ENCODE measurements at regions not wholly inside any gene's neighbourhood (a gene's known extent, or its start where the extent isn't known, plus 50 kb on each side); places are given as distances from the start of the nearest gene placed in this dataset.

DNA sequence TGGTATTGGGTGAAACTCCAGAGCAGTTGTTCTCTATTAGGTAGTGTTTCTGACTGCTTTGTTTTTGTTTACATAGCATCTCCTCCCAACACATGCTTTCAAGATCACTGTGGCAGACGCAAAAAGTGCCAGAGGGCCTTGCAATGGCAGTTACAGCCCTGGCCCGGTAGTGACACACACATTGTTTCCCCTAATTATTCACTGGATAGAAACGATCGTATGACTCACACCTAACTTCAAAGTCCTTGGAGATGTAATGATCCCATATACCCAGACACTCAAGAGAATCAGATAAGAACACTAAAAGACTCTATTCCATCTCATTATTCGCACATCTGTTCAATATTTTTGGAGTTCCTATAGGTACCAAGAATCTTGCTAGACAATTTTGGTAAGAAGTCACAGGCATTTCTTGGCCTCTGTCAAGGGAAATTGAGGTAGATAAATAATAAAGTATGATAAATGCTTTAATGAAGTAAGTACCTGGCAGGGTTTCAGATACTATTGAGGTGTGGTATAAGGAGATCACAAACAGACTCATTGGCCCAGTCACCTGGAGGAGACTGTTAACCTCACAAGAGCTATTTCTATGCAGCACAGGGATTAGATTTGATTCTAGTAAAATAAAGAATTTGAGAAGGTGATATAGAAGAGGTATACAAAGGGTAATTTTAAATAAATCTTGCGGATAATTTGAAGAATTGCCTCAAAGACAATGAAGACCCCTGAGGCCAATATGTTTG, 485.3 kb downstream of the SLITRK6 start:
- FAIRE-seq (peak; percentile 98), DNase-seq (ENCODE audit: insufficient read length, low spot score) (peak; percentile 8)
- no peak for TF ChIP-seq POLR2A (IDR thresholded peaks at IDR 0.05; ENCODE audit: low read depth, low read length)

DNA sequence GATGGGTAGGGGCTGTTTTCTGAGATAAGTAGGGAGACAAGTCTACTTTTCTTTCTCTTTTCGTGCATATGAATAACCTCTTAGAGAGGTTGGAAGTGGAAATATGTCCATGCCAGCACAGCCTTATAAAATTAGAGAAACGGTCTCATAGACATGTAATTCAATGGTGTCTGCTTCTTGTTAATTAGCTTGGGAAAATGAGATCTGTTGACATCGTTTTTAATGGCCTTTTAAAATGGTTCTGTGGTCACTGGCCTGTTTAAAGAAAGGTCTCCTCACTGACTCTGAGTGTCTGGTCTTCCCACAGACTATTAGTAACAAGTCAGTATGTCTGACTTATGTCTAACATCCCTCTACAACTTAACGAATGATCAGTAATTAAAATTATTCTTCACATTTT, 487.1 kb downstream of the SLITRK6 start:
- no peak for DNase-seq (ENCODE audit: insufficient read length, low spot score)
- no peak for TF ChIP-seq POLR2A (IDR thresholded peaks at IDR 0.05; ENCODE audit: low read depth, low read length)
- FAIRE-seq = peak; percentile 60

DNA sequence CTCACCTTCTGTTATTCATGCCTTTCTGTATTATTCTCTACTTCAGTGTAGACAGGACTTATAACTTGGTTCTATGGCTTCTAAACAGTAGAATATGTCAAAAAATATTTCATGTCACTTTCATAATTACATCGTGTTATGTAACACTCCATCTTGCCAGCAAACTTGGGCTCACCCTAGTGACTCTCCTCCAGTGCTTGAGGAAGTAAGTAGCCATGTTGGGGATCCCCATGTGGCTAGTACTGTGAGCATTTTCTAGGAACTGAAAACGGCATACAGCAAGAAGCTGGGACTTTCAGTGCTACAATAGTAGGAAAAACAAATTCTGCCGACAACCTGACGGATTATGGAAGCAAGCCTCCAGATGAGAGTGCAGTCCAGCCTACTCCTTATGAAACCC, 495.6 kb downstream of the SLITRK6 start:
- FAIRE-seq = no peak
- DNase-seq (ENCODE audit: insufficient read length, low spot score) = no peak
- TF ChIP-seq POLR2A (IDR thresholded peaks at IDR 0.05; ENCODE audit: low read depth, low read length) = no peak

DNA sequence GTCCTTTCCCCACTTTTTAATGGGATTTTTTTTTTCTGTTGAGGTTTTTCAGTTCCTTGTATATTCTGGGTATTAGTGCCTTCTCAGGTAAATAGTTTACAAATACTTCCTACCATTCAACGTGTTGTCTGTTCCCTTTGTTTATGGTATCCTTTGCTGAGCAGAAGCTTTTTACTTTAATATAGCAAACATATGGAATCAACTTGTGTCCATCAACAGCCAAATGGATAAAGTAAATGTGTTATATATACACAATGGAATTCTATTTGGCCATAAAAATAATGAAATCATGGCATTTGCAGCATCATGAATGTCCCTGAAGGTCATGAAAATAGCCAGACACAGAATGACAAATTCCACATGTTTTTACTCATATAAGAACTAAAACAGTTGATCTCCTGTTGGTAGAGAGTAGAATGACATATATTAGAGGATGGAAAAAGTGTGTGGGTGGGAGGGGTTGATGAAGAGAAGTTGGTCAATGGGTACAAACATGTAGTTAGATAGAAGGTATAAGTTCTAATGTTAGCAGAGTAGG, 500.8 kb downstream of the SLITRK6 start:
- peak; percentile 53 for FAIRE-seq
- TF ChIP-seq POLR2A (IDR thresholded peaks at IDR 0.05; ENCODE audit: low read depth, low read length) = no peak
- no peak for DNase-seq (ENCODE audit: insufficient read length, low spot score)

DNA sequence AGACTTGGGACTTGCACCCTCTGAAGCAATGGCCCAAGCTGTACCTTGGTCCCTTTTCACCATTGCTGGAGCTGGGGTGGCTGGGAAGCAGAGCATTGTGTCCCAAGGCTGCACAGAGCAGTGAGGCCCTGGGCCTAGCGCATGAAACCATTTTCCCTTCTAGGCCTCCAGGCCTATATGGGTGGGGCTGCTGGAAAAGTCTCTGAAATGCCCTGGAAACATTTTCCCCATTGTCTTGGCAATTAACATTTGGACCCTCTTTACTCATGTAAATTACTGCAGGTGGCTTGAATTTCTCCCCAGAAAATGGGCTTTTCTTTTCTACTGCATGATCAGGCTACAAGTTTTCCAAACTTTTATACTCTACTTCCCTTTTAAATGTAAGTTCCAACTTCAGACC, 510.5 kb downstream of the SLITRK6 start:
- FAIRE-seq (no peak), DNase-seq (ENCODE audit: insufficient read length, low spot score) (no peak)
- no peak for TF ChIP-seq POLR2A (IDR thresholded peaks at IDR 0.05; ENCODE audit: low read depth, low read length)

DNA sequence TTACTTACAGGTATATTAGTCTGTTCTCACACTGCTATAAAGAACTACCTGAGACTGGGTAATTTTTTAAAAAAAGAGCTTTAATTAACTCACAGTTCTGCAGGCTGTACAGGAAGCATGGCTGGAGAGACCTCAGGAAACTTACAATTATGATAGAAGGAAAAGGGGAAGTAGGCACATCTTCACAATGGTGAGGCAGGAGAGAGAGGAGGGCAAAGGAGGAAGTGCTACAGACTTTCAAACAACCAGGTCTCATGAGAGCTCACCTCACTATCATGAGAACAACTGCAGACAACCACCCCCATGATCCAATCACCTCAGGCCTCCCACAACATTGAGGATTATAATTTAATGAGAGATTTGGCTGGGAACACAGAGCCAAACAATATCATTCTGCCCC, 511.7 kb downstream of the SLITRK6 start:
- FAIRE-seq = no peak
- no peak for TF ChIP-seq POLR2A (IDR thresholded peaks at IDR 0.05; ENCODE audit: low read depth, low read length)
- DNase-seq (ENCODE audit: insufficient read length, low spot score) = no peak

DNA sequence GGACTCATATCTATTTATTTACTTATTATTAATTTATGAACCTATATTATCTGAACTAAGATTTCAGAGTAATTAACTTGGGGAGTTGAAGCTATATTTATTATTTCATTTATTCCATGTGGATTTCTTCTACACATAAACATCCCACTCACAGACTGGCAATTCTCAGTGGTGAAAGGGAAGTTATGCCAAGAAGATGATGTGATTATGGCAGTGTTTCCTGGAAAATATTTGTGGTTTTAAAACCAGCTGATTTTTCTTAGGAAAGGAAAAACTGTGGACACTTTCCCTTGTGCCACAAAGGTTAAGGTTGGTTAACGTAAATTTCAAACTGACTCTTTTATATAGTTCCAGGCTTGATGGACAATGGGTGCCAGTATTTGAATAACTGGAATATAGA, 513.1 kb downstream of the SLITRK6 start:
- DNase-seq (ENCODE audit: insufficient read length, low spot score) (no peak), FAIRE-seq (peak; percentile 38)
- no peak for TF ChIP-seq POLR2A (IDR thresholded peaks at IDR 0.05; ENCODE audit: low read depth, low read length)

DNA sequence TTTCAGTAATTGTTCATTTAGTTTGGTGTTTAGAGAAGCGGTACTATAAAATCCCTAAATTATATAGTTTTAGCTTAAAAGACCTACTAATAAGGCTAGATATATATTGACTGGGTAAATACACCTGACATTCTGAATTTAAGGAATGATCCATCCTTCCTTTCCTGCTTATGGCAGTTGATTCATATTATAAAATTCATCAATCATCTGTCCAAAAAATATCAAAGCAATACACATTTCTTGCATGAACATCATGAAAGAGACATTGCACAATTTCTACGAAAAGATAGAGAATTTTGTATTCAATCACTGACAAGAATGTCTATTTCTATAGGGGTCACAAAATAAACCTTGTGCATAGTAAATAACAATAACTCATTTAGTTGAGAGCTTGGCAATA, 514.9 kb downstream of the SLITRK6 start:
- FAIRE-seq (no peak), DNase-seq (ENCODE audit: insufficient read length, low spot score) (no peak)
- TF ChIP-seq POLR2A (IDR thresholded peaks at IDR 0.05; ENCODE audit: low read depth, low read length) = no peak

DNA sequence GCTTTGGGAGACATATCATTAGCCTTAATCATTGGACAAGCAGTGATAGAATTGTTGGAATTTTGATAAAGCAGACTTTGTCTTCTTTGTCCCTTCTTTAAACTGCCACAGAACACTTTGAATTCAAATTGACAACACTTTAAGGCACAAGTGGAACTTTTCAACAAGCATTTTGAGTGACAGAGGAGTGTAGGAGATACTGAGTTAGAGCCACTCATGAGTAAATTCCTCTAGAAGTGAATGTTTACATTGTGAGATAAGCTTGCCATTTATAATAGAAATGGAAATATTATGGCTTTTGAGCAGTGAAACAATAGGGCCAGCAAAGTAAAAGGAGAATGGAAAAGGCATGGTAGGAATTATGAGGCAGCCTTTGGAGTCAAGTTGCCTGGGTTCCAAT, 515.8 kb downstream of the SLITRK6 start:
- DNase-seq (ENCODE audit: insufficient read length, low spot score) (no peak), FAIRE-seq (peak; percentile 84)
- TF ChIP-seq POLR2A (IDR thresholded peaks at IDR 0.05; ENCODE audit: low read depth, low read length) = no peak

DNA sequence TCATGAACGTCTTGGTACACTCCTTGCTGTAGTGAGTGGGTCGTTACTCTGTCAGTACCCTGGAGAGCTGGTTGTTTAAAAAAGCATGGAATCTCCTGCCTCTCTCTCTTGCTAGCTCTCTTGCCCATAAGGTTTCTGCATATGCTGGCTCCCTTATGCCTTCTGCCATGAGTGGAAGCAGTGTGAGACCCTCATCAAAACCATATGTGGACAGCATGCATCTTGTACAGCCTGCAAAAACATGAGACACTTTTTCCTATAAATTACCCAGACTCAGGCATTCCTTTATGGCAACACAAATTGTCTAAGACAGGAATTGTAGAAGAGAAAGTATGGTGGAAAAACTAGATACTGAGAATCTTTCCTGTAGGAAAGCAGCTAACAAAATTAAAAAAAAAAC, 516.3 kb downstream of the SLITRK6 start:
- DNase-seq (ENCODE audit: insufficient read length, low spot score) = no peak
- TF ChIP-seq POLR2A (IDR thresholded peaks at IDR 0.05; ENCODE audit: low read depth, low read length) = no peak
- no peak for FAIRE-seq

DNA sequence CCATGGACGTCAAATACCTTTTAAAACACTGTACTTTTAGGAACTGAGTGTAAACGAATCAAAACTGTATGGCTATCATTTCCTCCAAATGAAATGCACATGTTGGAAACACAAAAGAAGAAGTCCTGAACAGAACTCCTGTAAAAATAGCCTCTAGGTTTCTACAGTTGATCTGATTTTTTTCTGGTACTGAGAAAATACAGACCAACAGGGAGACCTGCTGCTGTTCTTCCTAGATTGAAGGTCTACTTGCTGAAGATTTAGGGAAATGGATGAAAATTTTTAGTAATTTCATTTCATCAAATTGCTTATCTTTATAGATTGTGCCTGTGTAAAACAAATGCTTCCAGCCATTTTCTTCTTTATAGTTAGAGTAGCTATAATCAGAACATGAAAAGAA, 520.4 kb downstream of the SLITRK6 start:
- DNase-seq (ENCODE audit: insufficient read length, low spot score) (no peak), FAIRE-seq (peak; percentile 69)
- TF ChIP-seq POLR2A (IDR thresholded peaks at IDR 0.05; ENCODE audit: low read depth, low read length) = no peak

DNA sequence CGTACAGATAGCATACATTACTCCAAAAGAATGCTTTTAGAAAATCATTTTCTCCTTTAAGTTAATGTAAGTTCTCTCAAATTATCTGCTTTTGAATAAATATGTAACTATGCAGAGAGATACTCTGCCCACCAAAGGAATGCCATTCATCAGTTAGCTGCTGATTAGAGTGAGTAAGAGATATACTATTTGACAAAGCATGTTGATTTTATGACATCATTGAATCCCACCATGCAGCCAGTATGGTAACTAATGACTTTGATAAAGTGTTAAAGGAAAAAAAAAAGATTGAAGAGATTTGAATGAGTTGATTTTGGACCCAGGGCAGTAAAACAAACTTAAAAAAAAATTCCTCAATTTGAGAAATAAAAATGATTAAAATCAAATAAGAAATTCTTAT, 521.5 kb downstream of the SLITRK6 start:
- no peak for TF ChIP-seq POLR2A (IDR thresholded peaks at IDR 0.05; ENCODE audit: low read depth, low read length)
- peak; percentile 89 for FAIRE-seq
- DNase-seq (ENCODE audit: insufficient read length, low spot score) = no peak

DNA sequence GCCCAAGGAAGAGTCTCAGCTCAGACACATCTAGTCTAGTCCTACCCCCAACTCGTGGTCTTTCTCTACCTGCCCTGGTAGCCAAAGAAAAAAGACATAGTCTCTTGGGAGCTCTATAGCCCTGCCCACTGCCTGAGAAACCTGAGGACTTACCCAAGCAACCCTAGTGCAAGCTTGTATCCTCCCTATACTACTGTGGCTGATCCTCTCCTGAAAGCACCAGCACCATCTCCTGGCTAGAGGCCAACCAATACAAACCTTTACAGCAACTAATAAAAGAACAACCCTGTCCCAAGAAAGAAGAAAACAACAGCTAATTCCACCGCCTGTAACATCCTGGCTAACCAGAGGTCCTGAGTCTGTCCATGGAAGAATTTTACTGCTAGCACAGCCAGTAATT, 532.4 kb downstream of the SLITRK6 start:
- TF ChIP-seq POLR2A (IDR thresholded peaks at IDR 0.05; ENCODE audit: low read depth, low read length) = no peak
- no peak for DNase-seq (ENCODE audit: insufficient read length, low spot score)
- FAIRE-seq = no peak

DNA sequence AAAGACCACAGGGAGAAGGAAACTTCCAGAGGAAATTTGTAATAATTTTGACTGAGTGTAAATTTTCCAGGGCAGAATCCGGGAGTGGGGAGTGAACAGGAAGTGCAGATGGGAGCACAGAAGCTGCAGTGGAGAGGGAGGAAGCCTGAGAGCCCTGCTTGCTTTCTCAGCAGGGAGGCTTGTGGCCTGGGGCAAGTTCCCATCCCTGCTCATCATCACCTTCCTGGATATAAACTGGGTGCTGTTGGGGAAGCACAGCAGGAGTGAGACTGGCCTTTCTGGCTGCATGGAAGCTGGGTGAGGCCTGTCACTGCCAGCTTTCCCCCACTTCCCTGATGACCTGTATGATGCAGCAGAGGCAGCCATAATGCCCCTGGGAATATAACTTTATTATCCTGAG, 532.9 kb downstream of the SLITRK6 start:
- DNase-seq (ENCODE audit: insufficient read length, low spot score) (no peak), FAIRE-seq (peak; percentile 98)
- no peak for TF ChIP-seq POLR2A (IDR thresholded peaks at IDR 0.05; ENCODE audit: low read depth, low read length)

DNA sequence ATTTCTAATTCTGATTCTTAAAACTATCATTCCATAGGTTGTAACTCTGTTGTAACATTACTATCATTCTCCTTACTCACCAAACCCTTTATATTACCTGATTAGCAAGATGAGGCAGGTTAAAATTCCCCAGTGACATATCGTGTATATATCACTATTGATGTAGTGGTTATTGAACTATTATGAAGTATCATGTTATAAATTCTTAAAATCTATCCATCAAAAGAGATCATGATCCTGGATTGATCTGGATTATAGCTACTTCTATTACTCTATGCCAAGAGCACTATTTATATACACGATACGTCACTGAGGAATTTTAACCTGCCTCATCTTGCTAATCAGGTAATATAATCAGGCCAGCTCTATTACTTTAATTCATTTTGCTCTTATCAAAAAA, 533.9 kb downstream of the SLITRK6 start:
- peak; percentile 11 for FAIRE-seq
- TF ChIP-seq POLR2A (IDR thresholded peaks at IDR 0.05; ENCODE audit: low read depth, low read length) = no peak
- DNase-seq (ENCODE audit: insufficient read length, low spot score) = no peak
